Embryonic facial prominence (tissue), 1 donor: ENCODE measurements at regions not wholly inside any gene's neighbourhood (a gene's known extent, or its start where the extent isn't known, plus 50 kb on each side); places are given as distances from the start of the nearest gene placed in this dataset.
"Not testable (repeated sequence)": the region's sequence is repeated elsewhere in the genome, so short reads cannot be mapped to it uniquely, and the experiment has no call there.

Experiments used
- DNase-seq: peaks from one replicate; pipeline ENCODE4 v3.0.0-alpha.2; 2016; ENCODE audit errors: extremely low spot score

DNA sequence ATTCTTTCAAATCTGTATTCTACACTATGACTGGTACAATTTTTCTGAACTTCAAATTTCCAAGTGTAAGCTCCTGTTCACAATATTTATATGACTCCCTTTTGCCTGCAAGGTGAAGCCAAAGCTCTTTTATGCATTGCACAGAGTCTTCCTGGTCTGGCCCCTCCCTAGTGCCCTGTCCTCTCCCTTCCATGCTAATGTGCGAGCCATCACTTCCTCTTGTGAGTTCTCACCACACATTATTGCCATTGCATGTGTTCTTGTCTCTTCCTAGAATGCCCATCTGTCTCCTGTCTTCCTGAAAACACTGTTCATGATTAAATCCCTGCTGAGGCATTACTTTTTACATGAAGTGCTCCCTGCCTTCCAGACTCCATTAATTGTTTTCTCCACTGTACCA lies 169.9 kb downstream of the MC4R start:
- DNase-seq = no peak

DNA sequence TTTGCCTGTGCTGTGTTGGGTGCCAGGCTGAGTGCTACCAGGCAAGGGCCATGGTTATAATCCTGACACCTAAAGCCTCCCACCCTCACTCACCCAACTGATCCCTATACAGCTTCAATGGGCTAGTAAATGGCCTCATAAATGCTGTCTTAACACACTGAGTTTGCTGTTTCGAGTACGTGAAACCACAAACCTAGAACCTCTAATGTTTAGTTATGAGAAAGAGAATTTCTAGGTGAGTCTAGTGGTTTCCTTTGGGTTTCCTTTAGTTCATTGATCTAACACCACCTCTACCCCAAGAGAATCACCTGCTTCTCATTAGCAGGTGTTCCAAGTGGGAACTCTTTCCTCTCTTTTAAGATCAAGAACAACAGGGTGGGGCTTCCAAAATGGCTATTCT lies 172.0 kb downstream of the MC4R start:
- no peak for DNase-seq

DNA sequence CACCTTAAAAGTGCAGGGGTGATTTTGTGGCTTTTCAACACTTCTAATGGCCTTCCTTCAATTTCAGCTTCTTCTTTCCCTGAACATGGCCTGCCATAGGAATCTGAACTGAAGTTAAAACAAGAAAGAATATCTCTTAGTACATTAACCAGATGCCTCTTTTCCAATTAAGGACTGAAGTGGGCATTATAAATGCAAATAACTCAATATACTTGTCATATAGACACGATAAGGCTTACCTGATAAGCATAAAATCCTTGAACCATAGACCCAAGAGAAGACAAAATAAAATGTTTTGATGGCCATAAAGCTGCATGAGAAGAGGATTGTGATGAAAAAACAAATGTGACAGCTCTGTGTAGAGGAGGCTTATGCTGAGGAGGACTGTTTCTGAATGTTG lies 173.1 kb downstream of the MC4R start:
- DNase-seq = no peak

DNA sequence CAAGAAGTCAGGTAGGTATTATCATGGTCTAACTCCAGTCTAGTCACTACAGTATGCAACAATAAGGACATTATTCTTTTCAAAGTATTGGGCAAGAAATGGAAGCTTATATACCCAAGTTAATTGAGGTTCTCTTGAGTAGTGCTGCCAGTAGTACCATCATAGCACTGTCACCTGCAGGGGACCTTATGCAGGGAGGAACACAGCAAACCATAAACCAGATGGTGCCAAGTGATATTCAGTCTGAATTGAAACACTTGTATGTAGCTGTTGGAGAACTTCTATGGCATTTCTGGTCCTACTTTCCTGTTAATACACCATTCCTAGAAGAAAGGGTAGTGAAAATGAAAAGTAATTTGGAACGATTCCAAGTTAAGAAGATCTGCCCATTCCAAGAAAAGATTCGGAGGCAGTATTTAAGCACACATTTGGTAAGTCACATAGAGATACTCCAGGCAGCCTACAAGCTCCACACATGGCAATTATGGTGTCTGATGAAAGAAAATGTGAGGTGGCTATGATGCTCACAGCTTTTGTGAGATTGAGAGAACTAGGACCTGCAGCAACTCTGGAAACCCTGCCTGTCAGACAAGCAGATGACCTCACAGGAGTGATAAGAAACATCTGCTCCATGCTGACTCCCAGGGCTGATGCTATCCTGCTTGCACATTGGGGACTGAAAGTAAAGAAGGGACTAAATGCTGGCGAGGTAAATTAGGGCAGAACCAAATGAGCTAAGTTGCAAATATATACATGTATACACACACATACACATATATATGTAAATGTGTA lies 174.7 kb downstream of the MC4R start:
- no peak for DNase-seq

DNA sequence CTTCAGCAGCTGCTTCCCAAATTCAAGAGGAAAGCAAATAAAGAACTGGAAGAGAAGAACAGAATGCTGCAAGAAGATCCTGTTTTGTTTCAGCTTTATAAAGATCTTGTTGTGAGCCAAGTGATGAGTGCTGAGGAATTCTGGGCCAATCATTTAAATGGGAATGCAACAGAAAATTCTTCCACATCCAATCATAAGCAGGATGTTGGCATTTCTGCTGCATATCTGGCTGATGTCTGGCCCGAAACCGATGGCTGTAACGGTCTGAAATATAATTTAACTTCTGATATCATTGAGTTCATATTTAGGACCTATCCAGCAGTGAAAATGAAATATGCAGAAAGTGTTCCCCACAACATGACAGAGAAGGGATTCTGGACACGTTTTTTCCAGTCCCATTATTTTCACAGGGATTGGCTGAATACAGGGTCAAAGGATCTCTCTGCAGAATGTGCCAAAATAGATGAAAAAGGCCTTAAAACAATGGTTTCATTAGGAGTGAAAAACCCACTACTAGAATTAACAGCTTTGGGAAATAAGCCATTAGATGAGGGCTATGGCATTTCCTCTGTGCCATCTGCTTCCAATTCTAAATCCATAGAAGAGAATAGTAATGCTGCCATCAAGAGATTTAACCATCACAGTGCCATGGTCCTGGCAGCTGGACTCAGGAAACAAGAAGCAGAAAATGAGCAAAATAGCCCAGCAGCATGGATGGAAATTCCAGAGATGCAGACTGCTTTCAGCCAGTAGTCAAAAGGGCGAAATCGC lies 175.6 kb downstream of the MC4R start:
- DNase-seq = no peak

DNA sequence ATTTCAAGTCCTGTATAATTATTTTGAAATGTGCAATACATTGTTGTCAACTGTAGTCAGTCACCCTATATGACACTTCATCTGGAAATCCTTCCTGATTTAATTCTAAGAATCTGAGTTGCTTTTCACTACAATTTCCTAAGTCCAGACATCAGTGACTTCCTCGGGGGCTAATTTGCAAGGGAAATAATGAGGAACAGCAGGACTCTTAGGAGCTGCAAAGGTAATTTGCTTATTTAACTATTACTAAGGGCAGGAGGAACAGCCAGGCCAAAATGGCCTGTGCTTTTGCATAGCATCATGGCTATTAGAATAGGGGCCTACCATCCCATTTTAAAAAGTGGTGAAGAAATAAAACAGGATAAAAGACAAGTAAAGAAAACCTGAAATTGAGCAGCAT lies 178.8 kb downstream of the MC4R start:
- no peak for DNase-seq

DNA sequence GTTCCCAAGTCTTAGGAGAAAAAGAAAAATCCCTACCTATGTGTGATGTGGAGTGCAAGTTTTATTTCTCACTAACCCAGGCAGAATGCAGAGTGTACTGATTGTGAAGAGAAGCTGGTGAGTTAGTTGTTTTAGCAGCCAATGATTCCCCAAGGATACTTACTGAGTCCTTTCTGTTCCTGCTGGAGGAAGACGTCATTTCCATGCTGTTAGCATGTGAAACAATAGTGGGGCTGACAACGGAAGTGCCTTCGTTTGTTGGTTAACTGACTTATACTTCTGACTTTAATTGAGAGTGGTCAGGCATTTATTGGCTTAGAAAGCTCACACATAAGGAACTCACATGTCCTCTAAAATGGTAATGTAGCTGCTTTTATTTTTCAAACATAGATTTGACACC lies 180.6 kb downstream of the MC4R start:
- DNase-seq = no peak

DNA sequence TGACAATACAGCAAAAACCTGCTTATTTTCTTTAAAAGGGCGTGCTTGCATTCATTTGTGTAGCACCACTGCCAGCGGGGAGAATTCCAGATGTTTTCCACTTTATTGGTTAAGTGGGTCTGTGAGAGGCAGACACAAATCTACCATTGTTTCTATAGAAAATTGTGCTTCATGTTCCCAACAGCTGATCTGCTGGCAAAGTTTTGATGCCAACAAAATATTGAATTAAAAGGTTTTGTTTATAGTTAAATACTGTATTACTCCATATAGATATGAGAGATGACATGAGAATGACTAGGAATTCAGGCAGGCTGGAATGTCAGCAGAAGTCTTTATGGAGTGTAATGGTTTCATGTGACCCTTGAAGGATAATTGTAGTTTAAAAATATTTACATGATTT lies 182.7 kb downstream of the MC4R start:
- no peak for DNase-seq

DNA sequence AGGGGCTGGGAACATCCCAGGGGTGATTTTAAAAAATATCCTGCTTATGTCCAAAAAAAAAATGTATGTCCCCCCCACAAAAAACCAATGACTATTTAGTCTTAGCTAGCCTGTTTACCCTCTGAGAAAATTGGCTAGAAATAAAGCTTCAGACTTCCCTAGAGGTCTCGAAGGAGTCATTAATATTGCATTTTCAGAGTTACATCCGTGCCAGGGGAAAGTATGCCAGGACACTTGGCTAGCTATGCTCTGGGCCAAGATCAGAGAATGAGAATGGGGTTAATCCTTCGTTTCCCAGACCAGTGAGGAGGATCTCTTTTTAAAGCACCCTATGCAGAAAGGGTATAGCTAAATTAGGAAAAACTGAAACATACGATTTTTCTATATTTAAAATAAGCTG lies 183.6 kb downstream of the MC4R start:
- no peak for DNase-seq

DNA sequence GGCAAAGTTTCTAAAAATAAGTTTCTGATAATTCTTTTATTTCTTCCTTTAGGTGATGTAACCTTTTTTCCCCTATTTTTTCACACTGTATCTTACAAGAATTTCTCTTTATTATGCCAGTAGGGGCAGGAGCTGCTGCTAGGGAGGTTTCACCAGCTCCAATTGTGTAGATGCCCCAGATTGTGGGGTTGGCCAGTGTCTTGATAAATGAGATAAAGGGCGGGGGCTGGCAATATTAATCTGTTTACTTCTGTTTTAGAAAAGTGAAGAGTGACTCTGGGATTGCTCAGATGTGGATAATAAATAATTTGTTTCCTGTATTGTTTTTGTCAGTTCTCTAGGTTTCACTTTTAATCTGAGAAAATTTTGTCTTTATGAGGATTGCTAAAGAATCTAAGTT lies 190.4 kb downstream of the MC4R start:
- no peak for DNase-seq

DNA sequence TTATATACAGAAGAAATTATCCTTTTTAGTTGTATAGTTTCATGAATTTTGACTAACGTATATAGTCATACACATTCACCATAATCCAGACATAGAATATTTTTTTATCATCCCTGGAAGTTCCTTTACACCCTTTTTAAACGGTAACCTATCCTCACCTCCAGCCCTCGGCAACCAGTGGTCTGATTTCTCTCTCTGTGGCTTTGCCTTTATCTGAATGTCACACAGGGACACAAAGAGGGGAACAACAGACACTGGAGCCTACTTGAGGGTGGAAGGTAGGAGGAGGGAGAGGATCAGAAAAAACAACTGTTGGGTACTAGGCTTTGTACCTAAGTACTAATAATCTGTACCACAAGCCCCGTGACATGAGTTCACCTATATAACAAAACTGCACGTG lies 191.9 kb downstream of the MC4R start:
- no peak for DNase-seq

DNA sequence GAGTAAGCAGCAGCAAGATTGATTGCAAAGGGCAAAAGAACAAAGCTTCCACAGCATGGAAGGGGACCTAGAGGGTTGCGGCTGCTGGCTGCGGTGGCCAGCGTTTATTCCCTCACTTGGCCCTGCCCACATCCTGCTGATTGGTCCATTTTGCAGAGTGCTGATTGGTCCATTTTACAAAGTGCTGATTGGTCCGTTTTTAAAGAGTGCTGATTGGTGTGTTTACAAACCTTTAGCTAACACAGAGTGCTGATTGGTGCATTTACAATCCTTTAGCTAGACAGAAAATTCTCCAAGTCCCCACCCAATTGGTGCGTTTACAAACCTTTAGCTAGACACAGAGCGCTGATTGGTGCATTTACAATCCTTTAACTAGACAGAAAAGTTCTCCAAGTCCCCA lies 194.4 kb downstream of the MC4R start:
- DNase-seq = not testable (repeated sequence)

DNA sequence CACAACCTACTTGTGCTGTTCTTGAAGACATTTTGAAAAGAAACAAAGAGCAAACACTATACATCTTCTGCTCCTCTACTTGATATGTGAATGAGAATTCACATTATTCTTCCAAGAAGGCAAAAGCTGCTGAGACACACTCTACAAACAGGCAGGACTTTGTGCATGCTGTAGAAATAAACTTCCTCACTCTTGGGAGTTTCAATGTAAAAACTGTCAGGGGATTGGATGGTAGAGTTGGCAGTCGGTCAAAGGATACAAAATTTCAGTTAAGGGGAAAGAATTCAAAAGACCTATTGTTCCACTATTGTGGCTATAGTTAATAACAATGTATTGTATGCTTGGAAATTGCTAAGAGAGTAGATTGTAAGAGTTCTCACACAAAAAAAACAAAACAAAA lies 196.3 kb downstream of the MC4R start:
- no peak for DNase-seq

DNA sequence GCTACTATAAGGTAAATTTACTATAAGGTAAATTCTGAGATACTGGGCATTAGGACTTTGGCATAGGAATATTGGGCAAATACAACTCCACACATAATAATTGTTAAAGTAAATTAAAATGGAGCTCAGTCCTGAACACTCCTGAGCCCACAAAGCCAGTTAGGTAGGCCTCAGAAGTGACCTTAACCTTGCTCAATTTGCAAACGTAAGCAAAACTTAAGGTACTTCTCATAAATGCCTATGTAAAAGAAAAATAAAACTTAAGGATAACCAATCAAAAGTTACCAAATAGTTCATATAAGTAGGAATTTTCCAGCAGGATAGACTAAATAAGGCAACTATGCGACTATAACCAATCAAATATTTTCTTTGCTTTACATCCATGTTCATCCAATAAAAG lies 197.7 kb downstream of the MC4R start:
- DNase-seq = no peak

DNA sequence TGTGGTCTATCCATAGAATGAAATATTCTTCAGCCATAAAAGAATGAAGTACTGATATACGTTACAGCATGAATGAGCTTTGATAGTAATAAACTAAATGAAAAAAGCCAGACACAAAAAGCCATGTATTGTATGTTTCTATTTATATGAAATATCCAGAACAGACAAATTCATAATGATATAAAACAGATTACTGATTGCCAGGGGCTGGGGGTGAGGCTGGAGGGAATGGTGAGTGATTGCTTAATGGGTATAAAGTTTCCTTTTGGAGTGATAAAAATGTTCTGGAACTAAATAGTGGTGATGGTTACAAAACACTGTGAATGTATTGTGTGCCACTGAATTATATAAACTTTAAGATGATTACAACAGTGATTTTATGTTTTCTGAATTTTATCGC lies 200.5 kb downstream of the MC4R start:
- no peak for DNase-seq

DNA sequence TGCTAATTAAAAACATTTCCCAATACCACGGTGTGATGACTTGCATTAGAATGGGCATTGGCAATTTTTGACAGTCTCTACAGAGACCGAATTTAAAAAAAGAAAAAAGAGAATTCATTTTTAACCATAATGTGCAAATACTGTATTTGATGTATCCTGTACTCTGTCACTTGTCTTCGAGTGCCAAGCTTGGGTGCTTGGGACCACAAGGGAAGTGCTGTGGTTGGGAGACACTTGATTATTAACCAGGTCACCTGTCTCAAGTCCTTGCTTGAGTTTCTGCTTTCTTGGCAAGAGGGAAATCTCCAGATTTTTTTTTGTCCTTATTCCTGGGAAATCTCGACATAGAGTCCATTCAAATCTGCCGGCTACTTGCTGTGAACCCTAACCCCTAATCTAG lies 209.0 kb downstream of the MC4R start:
- DNase-seq = no peak

DNA sequence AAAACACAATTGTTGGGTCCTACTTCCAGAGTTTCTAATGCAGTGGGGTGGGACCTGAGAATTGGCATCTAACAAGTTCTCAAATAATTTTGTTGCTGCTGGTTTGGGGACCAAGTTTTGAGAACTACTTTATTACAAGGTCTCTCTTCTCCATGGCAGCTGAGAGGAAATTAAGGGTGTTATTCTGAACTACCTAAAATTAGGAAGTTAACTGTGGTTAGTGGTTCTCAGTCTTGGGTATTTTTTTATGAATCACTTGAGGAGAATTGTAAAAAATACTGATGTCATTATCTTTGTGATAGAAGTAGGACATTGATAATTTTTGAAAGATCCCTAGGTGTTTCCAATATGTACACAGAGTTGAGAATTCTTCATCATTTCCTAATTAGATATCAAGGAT lies 210.2 kb downstream of the MC4R start:
- DNase-seq = no peak

DNA sequence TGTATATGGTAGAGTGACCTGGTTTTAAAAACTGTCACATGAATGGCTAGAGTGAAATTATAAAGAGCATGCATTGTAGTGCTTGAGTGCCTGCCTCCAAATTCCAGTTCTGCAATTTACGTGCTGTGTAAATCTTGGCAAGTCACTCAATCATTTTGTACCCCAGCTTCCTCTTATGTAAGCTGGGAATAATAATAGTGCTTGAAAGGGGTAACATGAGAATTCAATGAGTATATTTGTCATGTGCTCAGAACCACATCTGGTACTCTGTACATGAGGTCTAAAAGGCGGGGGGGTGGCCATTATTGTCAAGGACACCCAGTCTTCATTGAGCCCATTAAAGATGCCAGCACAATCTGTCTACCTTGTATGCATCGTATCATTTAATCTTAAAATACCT lies 214.8 kb downstream of the MC4R start:
- DNase-seq = no peak

DNA sequence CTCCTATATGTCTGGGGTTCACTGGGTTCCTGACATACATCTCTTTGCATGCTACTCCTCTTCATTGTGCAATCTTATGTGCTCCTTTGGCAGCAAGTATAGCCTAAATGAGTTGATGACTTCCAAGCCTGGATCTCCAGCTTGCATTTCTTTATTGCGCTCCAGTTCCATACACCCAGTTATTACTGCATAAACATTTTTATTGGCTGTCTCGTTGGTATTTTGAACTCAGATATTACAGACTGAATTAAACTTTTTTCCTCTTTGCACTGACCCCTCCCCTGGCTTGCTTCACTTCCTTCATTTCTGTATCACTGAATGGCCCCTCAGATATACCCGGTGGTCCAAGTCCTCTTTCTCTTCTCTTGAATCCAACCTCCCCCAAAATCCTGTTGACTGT lies 219.2 kb downstream of the MC4R start:
- no peak for DNase-seq

DNA sequence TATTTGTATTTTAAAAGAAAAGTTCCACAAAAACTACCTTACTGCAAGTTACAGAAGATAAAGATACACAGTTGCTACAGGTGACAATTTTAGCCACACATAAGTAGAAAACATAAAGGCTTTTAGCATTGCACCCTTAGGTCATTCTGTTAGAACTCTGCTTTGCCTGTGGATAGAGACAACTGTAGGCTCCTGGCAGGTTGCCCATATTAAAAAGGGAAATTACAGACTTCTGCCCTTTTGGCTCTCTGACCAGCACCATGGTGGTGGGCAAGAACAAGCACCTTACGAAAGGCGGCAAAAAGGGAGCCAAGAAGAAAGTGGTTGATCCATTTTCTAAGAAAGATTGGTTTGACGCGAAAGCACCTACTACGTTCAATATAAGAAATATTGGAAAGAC lies 223.3 kb downstream of the MC4R start:
- no peak for DNase-seq

DNA sequence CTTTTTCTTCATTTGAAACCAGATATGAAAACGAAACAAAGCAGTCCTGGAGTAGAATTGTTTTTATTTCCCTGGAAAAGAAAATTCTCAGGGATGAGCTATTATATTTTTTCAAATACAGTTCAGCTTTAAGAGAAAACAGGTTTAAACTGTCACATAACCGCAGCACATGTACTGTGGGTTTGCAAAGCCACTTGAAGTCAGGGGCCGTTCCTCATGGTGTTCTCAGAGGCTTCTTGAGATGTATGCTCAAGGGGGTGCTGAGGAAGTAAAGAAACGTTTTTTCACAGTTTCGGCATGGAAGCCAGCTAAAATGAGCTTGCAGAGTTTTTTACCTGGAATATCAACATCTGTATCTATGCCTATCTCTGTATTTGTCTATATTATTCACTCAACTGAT lies 225.3 kb downstream of the MC4R start:
- DNase-seq = no peak

DNA sequence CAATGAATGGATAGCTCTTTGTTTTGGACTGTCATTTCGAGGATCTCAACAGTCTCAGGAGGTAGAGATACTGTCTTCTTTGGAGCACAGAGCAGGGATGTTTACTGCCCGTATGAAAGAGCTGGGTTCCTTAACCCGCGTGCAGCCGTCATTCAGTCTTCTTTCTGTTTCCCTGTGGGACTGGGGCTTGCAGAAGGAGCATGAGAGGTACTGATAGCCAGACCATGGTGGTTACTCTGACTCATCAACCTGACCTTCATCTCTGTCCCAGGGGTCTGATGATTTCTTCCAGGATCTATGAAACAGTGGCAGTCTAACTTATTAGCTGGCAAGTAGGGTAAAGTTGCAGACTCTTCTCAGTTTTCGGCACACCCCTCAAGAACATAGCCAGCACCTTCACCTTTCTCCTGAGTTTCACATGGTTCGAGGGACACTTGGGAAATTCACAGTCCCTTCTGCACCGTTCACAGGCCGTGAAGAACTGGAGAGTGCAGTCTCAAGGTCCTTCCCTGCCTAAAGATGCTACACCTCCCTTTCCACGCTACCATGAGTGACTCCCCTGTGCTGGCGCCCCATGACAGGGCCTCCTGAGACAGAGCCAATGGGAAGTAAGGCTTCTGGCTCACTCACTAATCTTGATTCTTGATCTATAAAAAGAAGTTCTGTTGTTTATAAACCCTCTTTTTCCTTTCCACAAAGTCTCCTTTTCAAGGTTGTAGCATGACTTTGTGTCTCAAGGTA lies 226.2 kb downstream of the MC4R start:
- DNase-seq = no peak

DNA sequence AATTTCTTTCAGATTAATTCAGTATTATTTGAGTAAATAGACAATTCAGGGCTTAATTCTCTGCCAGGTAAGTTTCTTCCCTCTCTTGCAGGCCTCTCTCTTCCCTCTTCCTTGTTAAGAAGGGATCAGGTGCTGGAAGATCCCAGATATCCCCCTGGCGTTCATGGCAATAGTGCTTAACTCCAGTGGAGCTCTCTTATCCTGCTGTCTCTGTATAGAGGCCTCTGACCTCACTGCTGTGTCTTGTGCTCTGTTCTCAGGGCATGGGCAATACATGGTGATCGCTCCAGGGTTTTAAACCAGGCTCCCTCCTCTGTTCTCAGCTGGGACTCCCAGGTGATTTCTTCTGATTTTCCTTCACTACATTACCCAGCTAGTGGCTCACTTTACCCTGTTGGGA lies 226.8 kb downstream of the MC4R start:
- DNase-seq = no peak
